ENCODE measurements at regions not wholly inside any gene's neighbourhood (a gene's known extent, or its start where the extent isn't known, plus 50 kb on each side); places are given as distances from the start of the nearest gene placed in this dataset.

- Mint-ChIP-seq H3K27me3 (ENCODE audit: insufficient read depth, unreplicated experiment) (peaks cover 7% of the 10 kb centered on the region), H3K9me3 (ENCODE audit: unreplicated experiment) (no peaks in the 10 kb centered on the region), H3K4me3 (ENCODE audit: unreplicated experiment) (no peak overlapping the region), H3K4me1 (ENCODE audit: low read depth, unreplicated experiment) (no peaks in the 10 kb centered on the region), H3K27ac (ENCODE audit: unreplicated experiment) (no peak overlapping the region), H3K36me3 (ENCODE audit: insufficient read depth, unreplicated experiment) (no peaks in the 10 kb centered on the region)
- BruUV-seq (replicated peaks): no TSS peak
- Histone ChIP-seq H3K9me3 (no peaks in the 10 kb centered on the region), H3K27me3 (replicated peaks; ENCODE audit: control insufficient read depth, insufficient read depth, low read length) (no peaks in the 10 kb centered on the region), H3K36me3 (ENCODE audit: control insufficient read depth, insufficient read depth, low read length) (no peaks in the 10 kb centered on the region), H3K4me3 (ENCODE audit: low read depth, low read length) (no peak overlapping the region), H3K4me1 (no peaks in the 10 kb centered on the region)
- no peak for DNase-seq
- intact Hi-C loops (cut with micrococcal nuclease; ENCODE audit: unreplicated experiment): no loop called here
- no peak for TF ChIP-seq CTCF (IDR thresholded peaks at IDR 0.05; ENCODE audit: insufficient read depth in 1 of 2, low read depth in 1 of 2, low read length in 1 of 2, severe bottlenecking in 1 of 2, unreplicated experiment in 1 of 2)
- ChIA-PET POLR2A (no interaction called here), CTCF (no interaction called here)
Measured at GRCh38 chr2:151171186-151171585, 90.5 kb downstream of the RBM43 start.

GRCh38 chr2:151166410-151166809, 95.3 kb downstream of the RBM43 start:
- TF ChIP-seq CTCF (IDR thresholded peaks at IDR 0.05; ENCODE audit: insufficient read depth in 1 of 2, low read depth in 1 of 2, low read length in 1 of 2, severe bottlenecking in 1 of 2, unreplicated experiment in 1 of 2): no peak
- Mint-ChIP-seq H3K9me3 (ENCODE audit: unreplicated experiment) (no peaks in the 10 kb centered on the region), H3K4me1 (ENCODE audit: low read depth, unreplicated experiment) (no peaks in the 10 kb centered on the region), H3K27ac (ENCODE audit: unreplicated experiment) (no peak overlapping the region), H3K36me3 (ENCODE audit: insufficient read depth, unreplicated experiment) (no peaks in the 10 kb centered on the region), H3K4me3 (ENCODE audit: unreplicated experiment) (no peak overlapping the region), H3K27me3 (ENCODE audit: insufficient read depth, unreplicated experiment) (peaks cover 9% of the 10 kb centered on the region)
- H3K36me3 ChIP-seq (ENCODE audit: control insufficient read depth, insufficient read depth, low read length): no peaks in the 10 kb centered on the region
- H3K4me1 ChIP-seq: no peaks in the 10 kb centered on the region
- H3K27me3 ChIP-seq (replicated peaks; ENCODE audit: control insufficient read depth, insufficient read depth, low read length): no peaks in the 10 kb centered on the region; the same call in 1 of the 2 replicates
- DNase-seq: no peak
- no peak overlapping the region for H3K4me3 ChIP-seq (ENCODE audit: low read depth, low read length)
- ChIA-PET CTCF (no interaction called here), POLR2A (no interaction called here)
- no TSS peak for BruUV-seq (replicated peaks)
- intact Hi-C loops (cut with micrococcal nuclease; ENCODE audit: unreplicated experiment): no loop called here
- no peaks in the 10 kb centered on the region for H3K9me3 ChIP-seq

GRCh38 chr2:151165105-151165684, 96.5 kb downstream of the RBM43 start:
- Mint-ChIP-seq H3K4me3 (ENCODE audit: unreplicated experiment) (no peak overlapping the region), H3K27ac (ENCODE audit: unreplicated experiment) (no peak overlapping the region), H3K9me3 (ENCODE audit: unreplicated experiment) (no peaks in the 10 kb centered on the region), H3K36me3 (ENCODE audit: insufficient read depth, unreplicated experiment) (no peaks in the 10 kb centered on the region), H3K27me3 (ENCODE audit: insufficient read depth, unreplicated experiment) (peaks cover 6% of the 10 kb centered on the region), H3K4me1 (ENCODE audit: low read depth, unreplicated experiment) (no peaks in the 10 kb centered on the region)
- POLR2A ChIA-PET: no interaction called here
- Histone ChIP-seq H3K9me3 (no peaks in the 10 kb centered on the region), H3K36me3 (ENCODE audit: control insufficient read depth, insufficient read depth, low read length) (no peaks in the 10 kb centered on the region), H3K4me3 (ENCODE audit: low read depth, low read length) (no peak overlapping the region), H3K27me3 (replicated peaks; ENCODE audit: control insufficient read depth, insufficient read depth, low read length) (no peaks in the 10 kb centered on the region; the same call in 1 of the 2 replicates), H3K4me1 (no peaks in the 10 kb centered on the region)
- intact Hi-C loops (cut with micrococcal nuclease; ENCODE audit: unreplicated experiment): no loop called here
- no TSS peak for BruUV-seq (replicated peaks)
- DNase-seq: no peak
- CTCF ChIA-PET: no interaction called here
- no peak for TF ChIP-seq CTCF (IDR thresholded peaks at IDR 0.05; ENCODE audit: insufficient read depth in 1 of 2, low read depth in 1 of 2, low read length in 1 of 2, severe bottlenecking in 1 of 2, unreplicated experiment in 1 of 2)
